HEK293 (cell line): ENCODE measurements at regions not wholly inside any gene's neighbourhood (a gene's known extent, or its start where the extent isn't known, plus 50 kb on each side); places are given as distances from the start of the nearest gene placed in this dataset.

Source experiments
- CTCF ChIA-PET: fragments of 350-600 bp; formaldehyde crosslinking; extraction: SDS; loops from one replicate; lab custom pipeline; 2021; ENCODE audit warnings: antibody characterized with exemption; lab: Yijun Ruan, JAX
- POLR2A ChIA-PET: fragments of 300-600 bp; formaldehyde crosslinking; extraction: SDS; loops from one replicate; lab custom pipeline; 2020; ENCODE audit warnings: antibody characterized with exemption, inconsistent platforms; lab: Yijun Ruan, JAX
- H3K27ac ChIP-seq: fragments of 200-500 bp; sonication (Bioruptor generic); 2 replicates; pipeline ENCODE4 v1.5.1; 2014; ENCODE audit warnings: low read depth, low read length, control low read depth, inconsistent platforms; ENCODE audit errors: extremely low read depth
- H3K36me3 ChIP-seq, 2 experiments: fragments of 200-500 bp in 1 of 2; sonication (Bioruptor generic) in 1 of 2; 1 replicate in 1 of 2; 2 replicates in 1 of 2; pipeline ENCODE4 v1.5.1; 2014 to 2017; ENCODE audit warnings: inconsistent platforms in 2 of 2, low read length in 2 of 2; ENCODE audit not compliant: control insufficient read depth in 2 of 2, insufficient read depth in 1 of 2
- H3K4me1 ChIP-seq: fragments of 200-500 bp; sonication (Bioruptor generic); 2 replicates; pipeline ENCODE4 v1.5.1; 2014; ENCODE audit warnings: mild to moderate bottlenecking, low read length, inconsistent platforms; ENCODE audit not compliant: control insufficient read depth, insufficient read depth
- H3K4me3 ChIP-seq: 2 replicates; pipeline ENCODE4 v1.5.1; 2011; ENCODE audit warnings: low read depth, mild to moderate bottlenecking, control low read depth, low read length, moderate library complexity
- H3K9me3 ChIP-seq: fragments of 200-500 bp; sonication (Bioruptor generic); 2 replicates; pipeline ENCODE4 v1.5.1; 2014; ENCODE audit warnings: low read depth, low read length, inconsistent platforms; ENCODE audit not compliant: control insufficient read depth, insufficient read depth
- GLIS2 ChIP-seq: fragments of 450-650 bp; formaldehyde crosslinking; IDR thresholded peaks from 2 replicates; pipeline ENCODE4 v1.5.1; 2016; ENCODE audit warnings: missing biosample characterization, missing genetic modification characterization
- INSM2 ChIP-seq: fragments of 450-650 bp; formaldehyde crosslinking; IDR thresholded peaks from 2 replicates; pipeline ENCODE4 v1.5.1; 2016; ENCODE audit warnings: missing biosample characterization, missing genetic modification characterization
- TCF7L2 ChIP-seq: IDR thresholded peaks from 2 replicates; pipeline ENCODE4 v1.6.1; 2011; ENCODE audit warnings: low read depth, mild to moderate bottlenecking, inconsistent platforms, low read length, moderate library complexity, borderline replicate concordance
- ZBTB49 ChIP-seq: fragments of 450-650 bp; formaldehyde crosslinking; IDR thresholded peaks from 2 replicates; pipeline ENCODE4 v1.5.1; 2016; ENCODE audit warnings: missing biosample characterization, missing genetic modification characterization, low read depth
- ZNF146 ChIP-seq: fragments of 450-650 bp; formaldehyde crosslinking; IDR thresholded peaks from 2 replicates; pipeline ENCODE4 v1.5.1; 2016; ENCODE audit warnings: missing biosample characterization, missing genetic modification characterization
- ZNF16 ChIP-seq: fragments of 450-650 bp; formaldehyde crosslinking; IDR thresholded peaks from 2 replicates; pipeline ENCODE4 v1.5.1; 2016; ENCODE audit warnings: low read depth, missing biosample characterization, missing genetic modification characterization
- ZNF184 ChIP-seq: fragments of 450-650 bp; IDR thresholded peaks from 2 replicates; pipeline ENCODE4 v1.5.1; 2018; ENCODE audit warnings: missing biosample characterization, mild to moderate bottlenecking, missing genetic modification characterization
- ZNF2 ChIP-seq: fragments of 450-650 bp; formaldehyde crosslinking; IDR thresholded peaks from 2 replicates; pipeline ENCODE4 v1.5.1; 2016; ENCODE audit warnings: missing biosample characterization, missing genetic modification characterization
- ZNF223 ChIP-seq: fragments of 450-650 bp; formaldehyde crosslinking; IDR thresholded peaks from 2 replicates; pipeline ENCODE4 v1.5.1; 2016; ENCODE audit warnings: missing biosample characterization, missing genetic modification characterization
- ZNF311 ChIP-seq: fragments of 450-650 bp; formaldehyde crosslinking; IDR thresholded peaks from 2 replicates; pipeline ENCODE4 v1.5.1; 2017; ENCODE audit warnings: missing biosample characterization, missing genetic modification characterization, borderline replicate concordance
- ZNF350 ChIP-seq: fragments of 450-650 bp; formaldehyde crosslinking; IDR thresholded peaks from 2 replicates; pipeline ENCODE4 v1.5.0; 2017; ENCODE audit warnings: missing biosample characterization, mild to moderate bottlenecking, missing genetic modification characterization
- ZNF391 ChIP-seq: fragments of 450-650 bp; formaldehyde crosslinking; IDR thresholded peaks from 2 replicates; pipeline ENCODE4 v1.5.1; 2016; ENCODE audit warnings: low read depth, missing biosample characterization, missing genetic modification characterization, borderline replicate concordance
- ZNF394 ChIP-seq: fragments of 450-650 bp; formaldehyde crosslinking; IDR thresholded peaks from 2 replicates; pipeline ENCODE4 v1.5.1; 2016; ENCODE audit warnings: missing biosample characterization, missing genetic modification characterization, mild to moderate bottlenecking, moderate library complexity, borderline replicate concordance
- ZNF548 ChIP-seq: fragments of 450-650 bp; formaldehyde crosslinking; IDR thresholded peaks from 2 replicates; pipeline ENCODE4 v1.5.1; 2016; ENCODE audit warnings: missing biosample characterization, missing genetic modification characterization
- ZNF558 ChIP-seq: fragments of 450-650 bp; formaldehyde crosslinking; IDR thresholded peaks from 2 replicates; pipeline ENCODE4 v1.5.1; 2016; ENCODE audit warnings: missing biosample characterization, missing genetic modification characterization
- ZNF629 ChIP-seq: fragments of 450-650 bp; formaldehyde crosslinking; IDR thresholded peaks from 2 replicates; pipeline ENCODE4 v1.5.1; 2017; ENCODE audit warnings: missing biosample characterization, missing genetic modification characterization
- ZNF701 ChIP-seq: fragments of 450-650 bp; formaldehyde crosslinking; IDR thresholded peaks from 2 replicates; pipeline ENCODE4 v1.5.1; 2016; ENCODE audit warnings: missing biosample characterization, missing genetic modification characterization
- ZXDB ChIP-seq: fragments of 450-650 bp; formaldehyde crosslinking; IDR thresholded peaks from 2 replicates; pipeline ENCODE4 v1.5.1; 2016; ENCODE audit warnings: missing biosample characterization, missing genetic modification characterization
- TF ChIP-seq, protein P1 (sequence below): fragments of 450-650 bp; formaldehyde crosslinking; IDR thresholded peaks from 2 replicates; pipeline ENCODE4 v1.5.1; 2016; ENCODE audit warnings: missing biosample characterization, missing genetic modification characterization
- TF ChIP-seq, protein P2 (sequence below): fragments of 450-650 bp; formaldehyde crosslinking; IDR thresholded peaks from 2 replicates; pipeline ENCODE4 v1.5.1; 2016; ENCODE audit warnings: missing biosample characterization, missing genetic modification characterization

GRCh38 chr6:144824018-144824417, 538.9 kb downstream of the UTRN start:
- Histone ChIP-seq H3K4me1 (no peaks in the 10 kb centered on the region), H3K27ac (no peak overlapping the region), H3K9me3 (no peaks in the 10 kb centered on the region), H3K4me3 (no peak overlapping the region), H3K36me3 (no peaks in the 10 kb centered on the region)
- POLR2A ChIA-PET: no interaction called here
- TF ChIP-seq ZNF394 (tag by site-specific recombination) (no peak), ZNF391 (tag by site-specific recombination) (no peak), TCF7L2 (no peak), ZNF146 (tag by site-specific recombination) (no peak), ZNF350 (tag by site-specific recombination) (no peak), INSM2 (no peak), ZNF223 (tag by site-specific recombination) (no peak), GLIS2 (tag by site-specific recombination) (no peak), ZNF16 (tag by site-specific recombination) (no peak), ZNF311 (tag by site-specific recombination) (no peak), ZXDB (tag by site-specific recombination) (no peak), ZNF629 (no peak), ZNF558 (tag by site-specific recombination) (no peak), ZNF701 (tag by site-specific recombination) (no peak), ZNF548 (tag by site-specific recombination) (no peak)
- TF ChIP-seq, protein P1, sequence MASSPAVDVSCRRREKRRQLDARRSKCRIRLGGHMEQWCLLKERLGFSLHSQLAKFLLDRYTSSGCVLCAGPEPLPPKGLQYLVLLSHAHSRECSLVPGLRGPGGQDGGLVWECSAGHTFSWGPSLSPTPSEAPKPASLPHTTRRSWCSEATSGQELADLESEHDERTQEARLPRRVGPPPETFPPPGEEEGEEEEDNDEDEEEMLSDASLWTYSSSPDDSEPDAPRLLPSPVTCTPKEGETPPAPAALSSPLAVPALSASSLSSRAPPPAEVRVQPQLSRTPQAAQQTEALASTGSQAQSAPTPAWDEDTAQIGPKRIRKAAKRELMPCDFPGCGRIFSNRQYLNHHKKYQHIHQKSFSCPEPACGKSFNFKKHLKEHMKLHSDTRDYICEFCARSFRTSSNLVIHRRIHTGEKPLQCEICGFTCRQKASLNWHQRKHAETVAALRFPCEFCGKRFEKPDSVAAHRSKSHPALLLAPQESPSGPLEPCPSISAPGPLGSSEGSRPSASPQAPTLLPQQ: no peak
- CTCF ChIA-PET: no interaction called here

DNA sequence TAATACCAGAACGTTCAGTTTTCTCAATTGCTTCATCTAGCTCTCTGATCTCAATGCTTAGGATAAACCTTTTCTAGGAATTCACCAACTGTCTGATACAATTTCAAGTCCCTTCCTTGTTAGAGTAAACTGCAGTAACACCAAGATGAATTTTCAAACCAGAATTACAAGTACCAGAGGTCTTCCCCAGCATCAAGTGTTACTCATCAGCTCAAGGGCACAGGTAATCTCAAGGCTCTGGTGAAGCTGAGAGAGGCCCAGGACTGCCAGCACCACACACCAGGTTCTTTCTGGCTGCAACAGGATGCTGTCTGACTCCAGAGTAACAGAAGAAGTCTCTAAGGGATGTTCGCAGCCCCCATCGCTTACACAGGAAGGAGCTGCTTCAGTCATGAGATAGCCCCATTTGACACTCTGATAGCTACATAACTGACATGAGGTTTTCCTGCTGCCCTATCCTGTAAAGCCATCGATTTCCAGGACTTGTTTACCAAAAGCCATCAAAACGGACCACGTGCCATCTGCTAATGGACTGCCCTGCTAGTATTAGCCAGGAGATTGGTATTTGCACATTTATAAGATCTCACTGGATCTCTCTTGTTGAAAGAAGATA, 549.4 kb downstream of the UTRN start:
- Histone ChIP-seq H3K4me1 (no peaks in the 10 kb centered on the region), H3K27ac (no peak overlapping the region), H3K4me3 (no peak overlapping the region), H3K9me3 (no peaks in the 10 kb centered on the region), H3K36me3 (peaks cover 0 to 27% of the 10 kb centered on the region in 2 experiments; a peak in 1 of 3 replicates)
- CTCF ChIA-PET: no interaction called here
- POLR2A ChIA-PET: no interaction called here
- no peak for TF ChIP-seq ZBTB49 (tag by site-specific recombination)
- no peak for TF ChIP-seq ZNF2
- no peak for TF ChIP-seq ZNF184 (tag by site-specific recombination)
- TF ChIP-seq, protein P2, sequence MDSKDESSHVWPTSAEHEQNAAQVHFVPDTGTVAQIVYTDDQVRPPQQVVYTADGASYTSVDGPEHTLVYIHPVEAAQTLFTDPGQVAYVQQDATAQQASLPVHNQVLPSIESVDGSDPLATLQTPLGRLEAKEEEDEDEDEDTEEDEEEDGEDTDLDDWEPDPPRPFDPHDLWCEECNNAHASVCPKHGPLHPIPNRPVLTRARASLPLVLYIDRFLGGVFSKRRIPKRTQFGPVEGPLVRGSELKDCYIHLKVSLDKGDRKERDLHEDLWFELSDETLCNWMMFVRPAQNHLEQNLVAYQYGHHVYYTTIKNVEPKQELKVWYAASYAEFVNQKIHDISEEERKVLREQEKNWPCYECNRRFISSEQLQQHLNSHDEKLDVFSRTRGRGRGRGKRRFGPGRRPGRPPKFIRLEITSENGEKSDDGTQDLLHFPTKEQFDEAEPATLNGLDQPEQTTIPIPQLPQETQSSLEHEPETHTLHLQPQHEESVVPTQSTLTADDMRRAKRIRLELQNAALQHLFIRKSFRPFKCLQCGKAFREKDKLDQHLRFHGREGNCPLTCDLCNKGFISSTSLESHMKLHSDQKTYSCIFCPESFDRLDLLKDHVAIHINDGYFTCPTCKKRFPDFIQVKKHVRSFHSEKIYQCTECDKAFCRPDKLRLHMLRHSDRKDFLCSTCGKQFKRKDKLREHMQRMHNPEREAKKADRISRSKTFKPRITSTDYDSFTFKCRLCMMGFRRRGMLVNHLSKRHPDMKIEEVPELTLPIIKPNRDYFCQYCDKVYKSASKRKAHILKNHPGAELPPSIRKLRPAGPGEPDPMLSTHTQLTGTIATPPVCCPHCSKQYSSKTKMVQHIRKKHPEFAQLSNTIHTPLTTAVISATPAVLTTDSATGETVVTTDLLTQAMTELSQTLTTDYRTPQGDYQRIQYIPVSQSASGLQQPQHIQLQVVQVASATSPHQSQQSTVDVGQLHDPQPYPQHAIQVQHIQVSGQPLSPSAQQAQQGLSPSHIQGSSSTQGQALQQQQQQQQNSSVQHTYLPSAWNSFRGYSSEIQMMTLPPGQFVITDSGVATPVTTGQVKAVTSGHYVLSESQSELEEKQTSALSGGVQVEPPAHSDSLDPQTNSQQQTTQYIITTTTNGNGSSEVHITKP (tag by site-specific recombination): no peak
